IgD-negative memory B cell (primary cell): ENCODE measurements at regions not wholly inside any gene's neighbourhood (a gene's known extent, or its start where the extent isn't known, plus 50 kb on each side); places are given as distances from the start of the nearest gene placed in this dataset.
"Not testable (repeated sequence)": the region's sequence is repeated elsewhere in the genome, so short reads cannot be mapped to it uniquely, and the experiment has no call there.

Source experiments
- H3K27ac Mint-ChIP-seq, 3 donors: one replicate each; pipeline ENCODE4 v1.8.0; 2020 to 2022; ENCODE audit warnings: mild to moderate bottlenecking in 3 of 3, mixed read lengths in 3 of 3, moderate library complexity in 1 of 3
- H3K27me3 Mint-ChIP-seq: one replicate; pipeline ENCODE4 v1.8.0; 2021; ENCODE audit warnings: mixed read lengths
- H3K36me3 Mint-ChIP-seq: one replicate; pipeline ENCODE4 v1.8.0; 2020; ENCODE audit warnings: mild to moderate bottlenecking, mixed read lengths
- H3K4me1 Mint-ChIP-seq, 3 donors: one replicate each; pipeline ENCODE4 v1.8.0; 2020 to 2022; ENCODE audit warnings: mixed read lengths in 3 of 3, mild to moderate bottlenecking in 1 of 3
- H3K4me3 Mint-ChIP-seq, 4 donors: one replicate each; pipeline ENCODE4 v1.8.0; 2020 to 2022; ENCODE audit warnings: mild to moderate bottlenecking in 4 of 4, mixed read lengths in 4 of 4, moderate library complexity in 3 of 4
- H3K9me3 Mint-ChIP-seq, 3 donors: one replicate each; pipeline ENCODE4 v1.8.0; 2020 to 2021; ENCODE audit warnings: mixed read lengths in 3 of 3, mild to moderate bottlenecking in 1 of 3

- H3K27me3 Mint-ChIP-seq = no peaks in the 10 kb centered on the region
- H3K4me1 Mint-ChIP-seq = no peaks in the 10 kb centered on the region
- no peak overlapping the region for H3K4me3 Mint-ChIP-seq
- H3K9me3 Mint-ChIP-seq = peaks cover 0 to 3% (median 2%) of the 10 kb centered on the region in 3 donors
- H3K27ac Mint-ChIP-seq = no peak overlapping the region
- H3K36me3 Mint-ChIP-seq = peaks cover 2% of the 10 kb centered on the region
These were observed 264.2 kb downstream of the SI start for GRCh38 chr3:164814106-164814505.

GRCh38 chr3:164812042-164812441 is 266.3 kb downstream of the SI start:
- Mint-ChIP-seq H3K4me3 (no peak overlapping the region), H3K9me3 (peaks cover 0 to 3% (median 2%) of the 10 kb centered on the region in 3 donors), H3K27me3 (no peaks in the 10 kb centered on the region), H3K4me1 (no peaks in the 10 kb centered on the region), H3K27ac (no peak overlapping the region), H3K36me3 (peaks cover 2% of the 10 kb centered on the region)

GRCh38 chr3:164806188-164806587 is 272.1 kb downstream of the SI start:
- Mint-ChIP-seq H3K4me1 (no peaks in the 10 kb centered on the region), H3K27me3 (no peaks in the 10 kb centered on the region), H3K4me3 (no peak overlapping the region), H3K9me3 (peaks cover 0 to 8% (median 5%) of the 10 kb centered on the region in 3 donors), H3K36me3 (peaks cover 2% of the 10 kb centered on the region), H3K27ac (no peak overlapping the region)

GRCh38 chr3:164794099-164794498 is 284.2 kb downstream of the SI start:
- no peak overlapping the region for H3K4me3 Mint-ChIP-seq
- peaks cover 0 to 6% (median 0%) of the 10 kb centered on the region in 3 donors for H3K9me3 Mint-ChIP-seq

GRCh38 chr3:164791263-164791662 is 287.0 kb downstream of the SI start:
- Mint-ChIP-seq H3K36me3 (no peaks in the 10 kb centered on the region), H3K27ac (no peak overlapping the region), H3K4me1 (no peaks in the 10 kb centered on the region), H3K27me3 (no peaks in the 10 kb centered on the region), H3K9me3 (peaks cover 0 to 4% (median 2%) of the 10 kb centered on the region in 3 donors), H3K4me3 (no peak overlapping the region)

More at GRCh38 chr3:164794099-164794498, 284.2 kb downstream of the SI start:
- Mint-ChIP-seq H3K27me3 (no peaks in the 10 kb centered on the region), H3K4me1 (peaks cover 0 to 1% (median 0%) of the 10 kb centered on the region in 3 donors), H3K36me3 (no peaks in the 10 kb centered on the region), H3K27ac (no peak overlapping the region)

GRCh38 chr3:164784407-164784806 is 293.9 kb downstream of the SI start:
- not testable (repeated sequence) for H3K27ac Mint-ChIP-seq, H3K36me3 Mint-ChIP-seq, H3K4me3 Mint-ChIP-seq, H3K4me1 Mint-ChIP-seq, H3K27me3 Mint-ChIP-seq, H3K9me3 Mint-ChIP-seq

GRCh38 chr3:164781755-164782154 is 296.5 kb downstream of the SI start:
- no peak overlapping the region for H3K4me3 Mint-ChIP-seq
- H3K36me3 Mint-ChIP-seq = no peaks in the 10 kb centered on the region
- H3K9me3 Mint-ChIP-seq = peaks cover under 1 to 3% (median 2%) of the 10 kb centered on the region in 3 donors
- H3K27me3 Mint-ChIP-seq = no peaks in the 10 kb centered on the region
- H3K27ac Mint-ChIP-seq = no peak overlapping the region
- H3K4me1 Mint-ChIP-seq = no peaks in the 10 kb centered on the region

GRCh38 chr3:164779816-164780215 is 298.5 kb downstream of the SI start:
- H3K27ac Mint-ChIP-seq = no peak overlapping the region
- H3K27me3 Mint-ChIP-seq = no peaks in the 10 kb centered on the region
- H3K9me3 Mint-ChIP-seq = peaks cover 0 to 4% (median 0%) of the 10 kb centered on the region in 3 donors
- H3K4me1 Mint-ChIP-seq = no peaks in the 10 kb centered on the region
- no peaks in the 10 kb centered on the region for H3K36me3 Mint-ChIP-seq
- no peak overlapping the region for H3K4me3 Mint-ChIP-seq

GRCh38 chr3:164752812-164753211 is 325.5 kb downstream of the SI start:
- no peaks in the 10 kb centered on the region for H3K4me1 Mint-ChIP-seq
- no peaks in the 10 kb centered on the region for H3K27me3 Mint-ChIP-seq
- no peak overlapping the region for H3K4me3 Mint-ChIP-seq
- H3K9me3 Mint-ChIP-seq = no peaks in the 10 kb centered on the region
- no peak overlapping the region for H3K27ac Mint-ChIP-seq
- H3K36me3 Mint-ChIP-seq = no peaks in the 10 kb centered on the region

- no peaks in the 10 kb centered on the region for H3K4me1 Mint-ChIP-seq
- H3K36me3 Mint-ChIP-seq = no peaks in the 10 kb centered on the region
These were observed 329.7 kb downstream of the SI start for GRCh38 chr3:164748626-164749025.

GRCh38 chr3:164741869-164742268 is 336.4 kb downstream of the SI start:
- H3K27ac Mint-ChIP-seq = no peak overlapping the region
- H3K4me1 Mint-ChIP-seq = no peaks in the 10 kb centered on the region
- no peaks in the 10 kb centered on the region for H3K27me3 Mint-ChIP-seq
- H3K9me3 Mint-ChIP-seq = peaks cover 4 to 18% (median 10%) of the 10 kb centered on the region in 3 donors
- H3K4me3 Mint-ChIP-seq = peak overlapping the region in 1 of 4 donors; percentile 7
- H3K36me3 Mint-ChIP-seq = no peaks in the 10 kb centered on the region

More at GRCh38 chr3:164748626-164749025, 329.7 kb downstream of the SI start:
- peaks cover 2 to 15% (median 4%) of the 10 kb centered on the region in 3 donors for H3K9me3 Mint-ChIP-seq
- no peaks in the 10 kb centered on the region for H3K27me3 Mint-ChIP-seq
- H3K4me3 Mint-ChIP-seq = no peak overlapping the region
- H3K27ac Mint-ChIP-seq = no peak overlapping the region

- H3K9me3 Mint-ChIP-seq = peaks cover 2 to 13% (median 9%) of the 10 kb centered on the region in 3 donors
- no peaks in the 10 kb centered on the region for H3K4me1 Mint-ChIP-seq
- no peaks in the 10 kb centered on the region for H3K27me3 Mint-ChIP-seq
- no peak overlapping the region for H3K4me3 Mint-ChIP-seq
- H3K27ac Mint-ChIP-seq = peak overlapping the region in 1 of 3 donors; percentile 71
- no peaks in the 10 kb centered on the region for H3K36me3 Mint-ChIP-seq
These were observed 341.1 kb downstream of the SI start for GRCh38 chr3:164737174-164737573.

GRCh38 chr3:164732166-164732565 is 346.1 kb downstream of the SI start:
- peaks cover 0 to 2% (median 2%) of the 10 kb centered on the region in 3 donors for H3K9me3 Mint-ChIP-seq
- no peaks in the 10 kb centered on the region for H3K4me1 Mint-ChIP-seq
- H3K36me3 Mint-ChIP-seq = no peaks in the 10 kb centered on the region
- H3K4me3 Mint-ChIP-seq = no peak overlapping the region
- H3K27me3 Mint-ChIP-seq = no peaks in the 10 kb centered on the region
- H3K27ac Mint-ChIP-seq = no peak overlapping the region

GRCh38 chr3:164730815-164731360 is 347.4 kb downstream of the SI start:
- Mint-ChIP-seq H3K9me3 (peaks cover 0 to 2% (median 0%) of the 10 kb centered on the region in 3 donors), H3K4me1 (no peaks in the 10 kb centered on the region), H3K4me3 (no peak overlapping the region), H3K36me3 (no peaks in the 10 kb centered on the region), H3K27ac (no peak overlapping the region), H3K27me3 (no peaks in the 10 kb centered on the region)

GRCh38 chr3:164723396-164723795 is 354.9 kb downstream of the SI start:
- H3K9me3 Mint-ChIP-seq = peaks cover 4 to 15% (median 4%) of the 10 kb centered on the region in 3 donors
- no peaks in the 10 kb centered on the region for H3K4me1 Mint-ChIP-seq
- no peaks in the 10 kb centered on the region for H3K27me3 Mint-ChIP-seq
- no peaks in the 10 kb centered on the region for H3K36me3 Mint-ChIP-seq
- no peak overlapping the region for H3K4me3 Mint-ChIP-seq
- no peak overlapping the region for H3K27ac Mint-ChIP-seq

GRCh38 chr3:164702808-164703207 is 375.5 kb downstream of the SI start:
- not testable (repeated sequence) for H3K27me3 Mint-ChIP-seq, H3K4me1 Mint-ChIP-seq

More at GRCh38 chr3:164702808-164703207, 375.5 kb downstream of the SI start:
- H3K36me3 Mint-ChIP-seq, H3K4me3 Mint-ChIP-seq, H3K9me3 Mint-ChIP-seq, H3K27ac Mint-ChIP-seq: not testable (repeated sequence)
